ENCODE measurements at regions not wholly inside any gene's neighbourhood (a gene's known extent, or its start where the extent isn't known, plus 50 kb on each side); places are given as distances from the start of the nearest gene placed in this dataset.
"Not testable (repeated sequence)": the region's sequence is repeated elsewhere in the genome, so short reads cannot be mapped to it uniquely, and the experiment has no call there.

DNA sequence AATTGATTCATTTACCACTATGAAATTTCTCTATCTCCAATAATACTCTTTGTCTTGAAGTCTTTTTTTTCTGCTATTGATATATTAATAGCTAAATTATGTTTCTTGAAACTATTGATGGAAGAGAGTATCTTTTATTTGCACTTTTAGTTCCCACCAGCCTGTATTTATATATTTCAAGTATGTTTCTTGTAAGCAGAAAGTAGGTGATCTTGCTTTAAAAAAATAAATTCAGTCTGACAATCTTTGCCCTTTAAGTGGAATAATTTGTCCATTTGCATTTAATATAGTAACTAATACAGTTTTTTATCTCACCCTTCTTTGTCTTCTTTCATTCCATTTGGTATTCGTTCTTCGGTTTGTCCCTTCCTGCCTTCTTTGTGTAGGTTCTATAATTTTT, 790.5 kb downstream of the MCTP2 start:
- DNase-seq = no peak

DNA sequence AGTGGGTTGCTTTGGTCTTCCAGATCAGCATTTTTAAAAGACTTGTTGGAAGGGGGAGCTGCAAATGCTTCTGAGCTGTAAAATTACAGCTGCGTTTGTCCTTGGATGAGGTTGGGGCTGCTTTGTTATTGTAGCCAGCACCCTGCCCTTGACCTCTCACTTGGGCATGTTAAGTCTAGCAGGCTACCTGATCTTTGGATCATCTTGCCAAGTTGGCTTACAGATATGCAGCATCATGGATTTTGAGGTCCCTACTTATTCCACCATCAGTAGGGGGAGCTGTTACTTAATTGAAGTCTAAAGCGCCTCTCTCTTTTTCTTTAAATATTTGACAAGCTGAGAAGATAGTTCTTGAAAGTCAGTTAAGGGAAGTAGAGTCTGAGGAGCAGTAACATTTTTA, 793.0 kb downstream of the MCTP2 start:
- DNase-seq = peak; percentile 24

DNA sequence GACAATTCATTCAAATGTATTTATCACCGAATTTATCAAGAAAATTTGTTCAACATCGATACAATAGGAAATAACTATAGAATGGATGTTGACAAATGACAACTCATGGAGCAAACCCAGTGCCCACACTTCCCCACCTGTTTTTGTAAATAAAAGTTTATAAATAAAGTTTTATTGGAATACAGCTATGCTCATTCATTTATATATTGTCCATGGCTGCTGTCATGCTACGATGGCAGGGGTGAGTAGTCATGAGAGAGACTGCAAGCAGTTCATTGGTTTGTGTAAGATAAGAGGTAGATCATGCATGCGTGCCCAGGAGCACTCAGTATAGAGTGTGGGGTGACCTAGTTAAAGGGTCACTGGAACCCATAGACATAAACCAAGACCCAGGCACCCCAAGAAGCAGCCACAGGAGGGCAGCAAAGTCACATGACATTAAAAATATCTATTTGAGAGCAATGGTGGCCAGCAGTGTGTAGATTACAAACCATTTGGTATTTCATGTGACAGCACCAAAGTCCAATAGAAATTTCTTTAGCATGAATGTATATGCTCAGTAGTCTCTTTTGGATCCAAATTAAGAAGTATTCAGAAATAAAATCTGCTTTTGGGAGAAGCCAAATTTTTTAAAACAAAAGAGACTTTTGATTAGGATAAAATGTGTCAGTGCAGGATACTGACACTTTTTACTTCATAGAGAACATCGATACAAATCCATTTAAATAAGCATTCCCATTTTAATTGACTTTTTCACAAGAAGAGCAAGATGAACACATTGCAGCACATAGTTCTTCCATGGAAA, 794.8 kb downstream of the MCTP2 start:
- peak; percentile 49 for DNase-seq

DNA sequence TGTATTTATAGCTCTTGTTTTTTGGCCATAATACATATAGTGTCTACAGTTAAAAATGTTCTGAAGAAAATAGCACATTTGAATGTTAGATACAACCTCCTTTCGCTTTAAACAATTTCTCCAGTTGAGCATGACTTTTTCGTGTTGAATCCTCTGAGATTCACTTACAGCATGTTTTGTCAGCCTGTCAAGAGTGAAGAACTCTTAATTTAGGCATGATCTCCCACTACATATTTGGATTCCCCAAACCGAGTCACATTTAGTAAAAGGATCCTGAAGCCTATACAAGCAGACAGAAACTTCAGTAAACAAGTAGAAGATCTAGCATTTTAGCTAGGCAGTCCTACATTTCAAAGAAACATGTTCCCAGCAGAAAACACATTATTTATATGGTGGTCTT, 796.6 kb downstream of the MCTP2 start:
- no peak for DNase-seq

DNA sequence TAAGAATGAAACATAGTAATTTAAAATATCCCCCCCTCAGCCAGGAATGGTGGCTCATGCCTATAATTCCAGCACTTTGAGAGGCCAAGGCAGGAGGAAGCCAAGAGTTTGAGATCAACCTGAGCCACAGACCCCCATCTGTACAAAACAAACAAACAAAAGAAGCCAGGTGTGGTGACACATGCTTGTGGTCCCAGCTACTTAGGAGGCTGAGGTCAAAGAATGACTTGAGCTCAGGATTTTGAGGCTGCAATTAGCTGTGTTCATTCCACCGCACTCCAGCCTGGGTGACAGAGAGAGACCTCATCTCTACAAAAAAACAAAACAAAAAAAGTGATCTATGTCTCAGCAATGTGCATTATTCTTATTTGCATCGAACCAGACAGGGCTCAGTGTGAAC, 800.8 kb downstream of the MCTP2 start:
- no peak for DNase-seq

DNA sequence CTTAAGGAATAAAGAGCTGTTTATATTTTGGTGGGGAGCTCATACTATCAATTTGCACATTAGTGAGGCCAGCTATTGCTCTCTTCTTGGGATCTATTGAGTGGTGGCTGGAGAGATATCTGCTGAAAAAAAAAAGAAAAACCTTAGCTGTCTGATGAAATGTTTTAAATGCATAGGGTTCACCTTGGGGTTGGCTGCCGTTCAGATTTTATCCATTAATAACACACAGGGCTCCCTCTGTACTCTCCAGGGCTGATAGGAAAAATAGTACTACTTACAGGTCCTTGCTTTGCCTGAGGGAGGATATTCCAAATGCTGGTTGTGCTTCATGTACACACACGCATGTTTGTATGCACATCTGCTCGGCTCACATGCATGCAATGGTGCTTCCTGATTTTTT, 803.7 kb downstream of the MCTP2 start:
- no peak for DNase-seq

DNA sequence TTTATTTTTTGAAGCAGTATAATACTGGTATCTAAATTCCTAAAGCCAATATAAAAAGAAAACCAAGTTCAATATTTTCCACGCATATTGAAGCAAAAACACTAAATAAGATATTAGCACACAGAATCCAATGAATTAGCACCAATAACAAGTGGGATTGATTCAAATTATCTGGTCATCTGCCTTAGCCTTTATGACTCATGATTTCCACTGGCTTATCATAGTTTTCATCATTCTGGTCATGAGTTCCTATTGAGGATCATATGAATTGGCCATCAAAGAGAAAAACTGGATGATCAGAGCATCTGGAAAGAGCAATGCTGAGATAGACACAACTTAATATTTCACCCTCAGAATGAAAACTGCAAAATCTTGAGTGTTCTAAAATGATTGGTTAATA, 809.9 kb downstream of the MCTP2 start:
- DNase-seq = no peak

DNA sequence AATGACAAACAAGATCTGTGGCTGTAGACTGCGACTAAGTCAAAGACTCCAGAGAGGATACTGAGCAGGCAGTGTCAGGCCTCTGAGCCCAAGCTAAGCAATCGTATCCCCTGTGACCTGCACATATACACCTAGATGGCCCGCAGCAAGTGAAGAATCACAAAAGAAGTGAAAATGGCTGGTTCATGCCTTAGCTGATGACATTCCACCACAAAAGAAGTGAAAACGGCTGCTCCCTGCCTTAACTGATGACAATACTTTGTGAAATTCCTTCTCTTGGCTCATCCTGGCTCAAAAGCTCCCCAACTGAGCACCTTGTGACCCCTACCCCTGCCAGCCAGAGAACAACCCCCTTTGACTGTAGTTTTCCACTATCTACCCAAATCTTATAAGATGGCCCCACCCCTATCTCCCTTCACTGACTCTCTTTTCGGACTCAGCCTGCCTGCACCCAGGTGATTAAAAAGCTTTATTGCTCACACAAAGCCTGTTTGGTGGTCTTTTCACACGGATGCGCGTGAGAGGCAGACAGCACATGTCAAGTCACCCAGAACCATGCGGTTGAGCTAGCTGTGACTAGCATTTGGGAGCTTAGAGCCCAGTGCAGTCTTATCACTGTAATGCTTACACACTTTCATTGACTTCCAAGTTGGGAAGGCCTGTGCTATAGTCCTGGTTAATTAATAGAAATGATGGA, 812.0 kb downstream of the MCTP2 start:
- not testable (repeated sequence) for DNase-seq

DNA sequence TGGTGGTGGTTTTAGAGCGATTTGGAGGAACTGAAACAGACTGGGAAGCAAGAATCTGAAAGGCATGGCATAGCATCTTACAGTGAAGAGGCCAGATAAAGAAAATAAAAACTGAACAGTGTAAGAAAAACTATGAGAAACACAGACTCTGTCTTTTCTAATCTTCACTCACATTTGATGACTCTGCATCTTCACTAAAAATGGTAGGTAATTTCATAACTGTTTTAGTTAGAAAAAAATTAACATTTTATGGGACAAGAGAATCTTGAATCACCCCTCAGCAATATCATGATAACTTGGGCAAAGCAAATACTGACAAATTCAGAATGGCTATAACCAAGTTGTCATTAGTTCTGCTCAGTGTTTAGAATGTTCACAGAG, 812.6 kb downstream of the MCTP2 start:
- DNase-seq = no peak

DNA sequence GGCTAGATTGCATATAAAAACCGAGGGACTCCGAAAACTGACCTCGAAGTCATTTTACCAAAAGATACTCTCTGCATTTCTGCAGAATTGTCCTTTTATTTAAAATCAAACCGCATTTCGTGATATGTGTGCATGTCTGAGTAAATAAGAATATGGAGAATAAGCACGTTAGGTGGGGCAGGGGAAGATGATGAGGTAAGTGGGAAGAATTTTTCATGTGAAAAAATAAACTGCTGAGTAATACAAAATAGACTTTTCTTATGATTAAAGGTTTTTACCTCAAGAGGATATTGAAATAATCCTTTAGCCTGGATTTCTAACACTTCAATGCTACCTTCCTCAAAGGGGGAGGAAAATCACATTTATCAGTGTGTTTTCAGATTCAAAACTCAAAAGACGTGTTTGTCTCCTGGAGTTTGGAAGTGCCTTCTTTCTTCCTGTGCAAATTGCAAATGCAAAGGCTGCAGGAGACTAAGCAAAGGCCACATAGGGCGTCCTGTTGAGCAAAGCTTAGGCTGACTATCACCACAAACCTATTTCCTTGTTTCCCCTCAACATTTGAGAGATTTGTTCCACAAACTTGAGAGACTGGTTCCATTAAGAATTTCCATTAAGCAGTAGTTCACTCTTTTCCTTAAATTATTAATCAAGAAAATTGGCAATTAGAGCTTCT, 813.5 kb downstream of the MCTP2 start:
- DNase-seq = no peak

DNA sequence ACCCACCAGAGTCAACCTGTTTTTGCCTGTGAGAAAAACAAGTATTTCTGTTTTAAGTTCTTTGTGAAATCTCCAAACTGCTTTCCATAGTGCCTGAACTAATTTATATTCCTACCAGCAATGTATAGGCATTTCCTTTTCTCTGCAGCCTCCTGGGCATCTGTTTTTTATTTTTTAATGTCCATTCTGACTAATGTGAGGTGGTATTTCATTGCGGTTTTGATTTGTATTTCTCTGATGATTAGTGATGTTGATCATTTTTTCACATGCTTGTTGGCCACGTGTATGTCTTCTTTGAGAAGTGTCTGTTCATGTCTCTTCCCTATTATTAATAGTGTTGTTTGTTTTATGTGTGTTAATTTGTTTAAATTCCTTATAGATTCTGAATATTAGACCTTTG, 820.5 kb downstream of the MCTP2 start:
- no peak for DNase-seq

DNA sequence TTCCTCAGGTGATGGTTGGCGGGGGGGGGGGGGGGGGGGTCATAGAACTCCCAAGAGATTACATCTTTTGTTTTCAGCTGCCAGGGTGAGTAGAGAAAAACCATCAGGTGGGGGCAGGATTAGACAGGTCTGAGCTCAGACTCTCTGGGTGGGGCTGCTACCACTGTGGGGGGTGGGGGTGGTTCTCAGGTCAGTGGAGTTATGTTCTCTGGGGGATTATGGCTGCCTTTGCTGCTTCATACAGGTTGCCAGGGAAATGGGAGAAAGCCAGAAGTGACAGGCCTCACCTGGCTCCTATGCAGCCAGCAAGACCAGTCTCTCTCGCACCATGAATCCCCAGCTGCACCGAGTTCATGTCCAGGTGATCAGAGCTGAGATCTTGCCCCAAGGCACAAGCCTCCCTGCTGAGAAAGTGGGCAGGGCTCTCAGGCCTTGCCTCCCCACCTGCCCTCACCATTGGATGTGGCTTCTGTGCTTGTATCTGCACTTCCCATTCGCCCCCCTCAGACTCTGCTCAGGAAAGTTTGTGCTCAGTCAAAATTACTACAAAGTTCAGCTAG, 828.1 kb downstream of the MCTP2 start:
- no peak for DNase-seq

DNA sequence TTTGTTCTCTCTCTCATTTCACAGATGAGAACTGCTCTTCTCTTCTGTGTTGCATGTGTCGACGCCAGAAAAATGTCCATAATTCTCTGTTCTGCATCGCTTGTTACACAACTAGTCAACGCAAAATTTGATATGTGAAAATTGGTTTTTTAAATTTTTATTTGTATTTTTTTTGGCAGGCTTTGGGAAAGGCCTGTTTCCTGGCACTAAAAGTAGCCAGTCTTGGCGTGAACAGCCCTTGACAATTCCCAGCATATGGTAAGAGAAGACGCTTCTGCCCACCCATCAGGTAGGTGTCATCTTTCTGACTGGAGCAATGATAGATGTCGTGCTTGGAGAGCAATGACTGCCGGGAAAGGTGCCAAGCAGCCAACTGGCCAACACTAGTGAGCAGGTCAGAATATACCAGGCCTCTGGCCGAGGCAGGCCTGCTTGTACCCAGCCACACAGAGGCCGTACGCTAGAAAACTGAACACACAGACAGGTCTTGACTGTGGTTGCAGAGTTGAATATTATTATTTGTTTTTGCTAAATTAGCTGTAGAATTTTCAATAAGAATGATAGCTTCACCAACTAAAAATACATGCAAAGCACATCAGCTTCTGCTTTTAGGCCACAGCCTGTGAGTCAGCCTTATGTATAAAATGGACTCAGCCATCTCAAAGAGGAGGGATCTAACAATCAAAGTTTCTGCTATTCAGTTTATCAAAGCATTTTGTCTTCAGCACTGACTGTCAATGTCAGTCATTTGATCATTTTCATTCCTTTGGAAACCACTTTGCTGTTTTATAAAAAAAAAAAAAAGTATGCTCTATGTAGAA, 837.5 kb downstream of the MCTP2 start:
- DNase-seq = no peak

DNA sequence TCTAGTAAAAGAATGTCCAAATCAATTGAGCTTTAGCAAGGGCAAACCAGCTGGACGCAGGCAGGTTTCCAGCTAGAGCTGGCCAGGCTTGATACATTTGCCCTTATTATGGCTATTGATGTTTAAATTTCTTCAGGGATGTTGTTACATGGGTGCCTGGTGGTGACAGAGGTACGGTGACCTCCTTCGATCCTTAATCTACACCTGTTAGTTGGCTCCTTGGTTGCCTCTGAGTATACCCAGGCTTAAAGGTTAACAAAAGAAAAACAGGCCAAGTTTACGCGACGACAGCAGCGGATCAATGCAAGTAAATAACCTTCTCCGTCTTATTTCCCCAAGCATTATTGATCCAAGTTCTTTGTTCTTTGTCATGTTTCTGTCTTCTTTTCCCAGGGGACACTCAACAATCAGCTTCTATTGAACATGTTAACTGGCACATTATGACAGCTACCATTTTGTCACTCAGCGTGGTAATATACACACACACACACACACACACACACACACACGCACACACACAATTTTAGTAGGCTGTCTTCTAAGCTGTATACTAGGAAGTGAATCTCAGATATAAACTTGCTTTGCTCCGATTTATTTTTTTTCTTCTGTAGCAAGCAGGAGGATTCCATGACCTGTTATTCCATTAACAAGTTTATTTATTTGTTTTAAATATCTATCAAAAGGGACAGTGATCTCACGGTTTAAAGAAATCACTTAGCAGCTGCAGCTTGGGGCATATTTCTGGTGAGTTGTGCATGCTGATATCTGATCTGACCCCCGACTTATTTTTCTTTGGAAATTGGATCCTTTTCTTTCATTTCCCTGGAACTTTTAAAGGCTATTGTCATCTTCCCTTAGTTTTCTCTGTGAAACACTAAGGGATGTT, 844.7 kb downstream of the MCTP2 start:
- DNase-seq = no peak

DNA sequence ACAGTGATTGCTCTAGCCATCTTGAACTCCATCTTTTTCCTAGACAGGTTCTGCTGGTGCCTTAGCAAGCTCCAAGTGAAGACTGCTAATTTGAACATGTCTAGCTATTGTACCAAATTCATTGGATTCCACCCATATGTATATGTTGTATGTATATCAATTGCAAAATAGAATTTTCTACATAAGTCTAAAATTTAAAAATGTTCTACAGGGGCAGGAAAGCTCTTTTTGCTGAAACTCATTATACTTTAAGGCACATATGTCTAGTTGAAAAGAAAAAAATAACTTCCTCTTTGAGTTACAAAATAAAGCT, 845.3 kb downstream of the MCTP2 start:
- DNase-seq = no peak

DNA sequence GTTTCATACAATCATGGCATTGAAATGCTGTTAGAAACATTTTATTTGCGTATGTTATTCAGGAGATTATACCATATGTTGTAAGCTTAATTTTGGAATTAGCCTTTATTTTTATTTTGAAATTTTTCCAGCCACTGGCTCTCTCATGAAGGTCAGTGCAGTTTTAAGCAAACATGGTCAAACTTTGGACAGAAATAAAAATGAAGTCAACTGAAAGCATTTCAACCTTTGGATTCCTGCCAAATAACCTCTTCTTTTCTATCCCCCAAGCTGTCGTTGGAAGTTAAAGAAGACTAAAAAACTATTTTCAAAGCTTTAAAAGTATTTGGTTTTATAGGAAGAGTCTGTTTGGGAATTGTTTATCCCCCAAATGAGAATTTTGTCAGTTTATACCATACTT, 846.6 kb downstream of the MCTP2 start:
- no peak for DNase-seq

DNA sequence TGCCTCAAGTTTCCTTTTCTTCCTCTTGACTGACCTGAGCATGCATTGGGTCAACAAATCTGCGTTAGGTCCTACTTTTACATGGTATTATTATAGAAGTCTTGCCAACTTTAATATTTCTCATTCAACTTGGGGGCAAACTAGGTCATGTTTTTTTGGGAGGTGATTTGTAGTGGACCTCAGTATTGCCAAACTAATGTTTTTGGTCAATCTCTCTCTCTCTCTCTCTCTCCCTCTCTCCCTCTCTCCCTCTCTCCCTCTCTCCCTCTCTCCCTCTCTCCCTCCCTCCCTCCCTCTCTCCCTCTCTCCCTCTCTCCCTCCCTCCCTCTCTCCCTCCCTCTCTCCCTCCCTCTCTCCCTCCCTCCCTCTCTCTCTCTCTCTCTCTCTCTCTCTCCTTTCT, 848.9 kb downstream of the MCTP2 start:
- DNase-seq = not testable (repeated sequence)

DNA sequence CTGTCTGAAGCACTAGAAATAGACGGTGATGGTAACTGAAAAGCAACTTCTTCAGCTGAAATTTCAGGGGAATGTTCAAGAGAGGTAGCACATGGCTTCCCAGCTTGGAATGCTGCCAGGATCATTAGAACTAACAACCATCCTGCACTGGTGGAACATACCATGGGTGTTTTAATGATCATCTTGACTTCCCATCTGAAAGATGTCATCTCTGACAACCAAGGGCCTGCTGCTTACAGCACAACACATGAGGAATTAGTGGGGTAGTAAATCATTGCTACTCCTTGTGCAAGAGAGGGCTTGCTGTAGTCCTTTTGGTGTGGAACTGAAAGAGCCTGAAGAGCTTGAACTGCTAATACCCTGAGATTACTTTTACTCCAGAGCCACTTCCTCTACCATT, 853.7 kb downstream of the MCTP2 start:
- DNase-seq = no peak

DNA sequence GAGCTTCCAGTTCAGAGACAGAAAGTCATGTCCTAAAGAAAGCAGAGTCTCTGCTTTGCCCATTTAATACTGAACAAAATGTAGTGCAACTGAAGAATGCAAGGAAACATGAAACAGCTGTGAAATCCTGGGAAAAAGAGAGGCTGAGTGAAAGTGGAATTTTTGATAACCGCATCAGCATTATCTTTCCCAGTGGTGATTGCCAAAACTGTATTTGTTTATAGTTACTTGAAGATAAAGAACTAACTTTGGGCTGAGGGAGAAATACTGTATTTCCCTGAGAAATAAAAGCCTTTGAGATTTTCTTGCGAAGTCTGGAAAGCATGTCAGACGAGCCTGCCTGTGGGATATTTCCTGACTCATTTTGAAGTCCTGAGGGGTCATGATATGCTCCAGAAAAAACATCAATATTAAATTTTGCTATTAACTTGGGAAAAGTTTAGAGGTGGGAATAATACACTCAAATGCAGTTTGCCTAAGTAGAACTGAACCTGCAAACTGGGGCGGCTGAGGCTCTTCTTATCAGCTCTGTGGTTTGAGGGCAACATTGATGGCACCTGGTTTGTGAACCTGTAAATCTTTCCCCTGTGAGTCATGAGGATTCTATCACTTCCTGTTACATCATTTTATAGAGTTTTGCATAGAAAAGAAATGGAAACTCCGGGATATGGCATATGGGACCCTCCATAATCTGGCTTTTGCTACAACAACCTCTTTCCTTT, 855.3 kb downstream of the MCTP2 start:
- no peak for DNase-seq

DNA sequence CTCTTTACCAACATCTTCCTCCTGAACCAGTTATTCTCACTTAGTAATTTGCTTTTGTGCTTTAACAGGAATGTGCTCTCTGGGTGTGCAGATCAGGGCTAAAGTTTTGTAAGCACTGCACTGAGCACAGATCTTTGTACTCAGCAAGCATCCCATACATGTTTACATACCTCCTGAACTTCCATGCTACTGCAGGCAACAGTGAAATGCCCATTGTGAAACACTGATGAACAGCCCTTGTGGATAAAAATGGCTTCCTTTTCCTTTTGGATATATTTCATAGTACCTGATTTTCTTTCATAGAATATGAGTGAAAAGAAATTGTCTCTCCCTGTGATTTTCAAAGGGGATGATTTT, 855.9 kb downstream of the MCTP2 start:
- DNase-seq = no peak

DNA sequence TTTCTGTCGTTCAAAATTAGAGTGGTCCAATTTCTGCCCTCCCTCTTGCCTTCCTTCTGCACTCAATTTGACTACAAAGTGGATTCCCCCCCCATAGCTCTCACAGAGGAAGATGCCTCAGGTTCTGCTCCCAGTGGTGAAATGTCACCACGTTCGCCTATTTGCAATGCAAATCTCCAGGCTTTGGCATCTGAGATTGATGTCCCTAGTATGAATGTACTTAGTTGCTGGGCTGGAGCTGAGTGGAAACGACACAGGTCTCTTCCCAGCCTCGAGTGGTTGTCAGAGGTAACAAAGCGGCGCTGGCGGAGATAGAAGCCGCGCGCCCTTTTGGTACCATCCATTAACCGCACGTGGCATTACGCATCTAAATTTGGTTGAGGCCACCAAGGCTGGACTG, 860.1 kb downstream of the MCTP2 start:
- peak; percentile 95 for DNase-seq
